ENCODE measurements at regions not wholly inside any gene's neighbourhood (a gene's known extent, or its start where the extent isn't known, plus 50 kb on each side); places are given as distances from the start of the nearest gene placed in this dataset.

DNA sequence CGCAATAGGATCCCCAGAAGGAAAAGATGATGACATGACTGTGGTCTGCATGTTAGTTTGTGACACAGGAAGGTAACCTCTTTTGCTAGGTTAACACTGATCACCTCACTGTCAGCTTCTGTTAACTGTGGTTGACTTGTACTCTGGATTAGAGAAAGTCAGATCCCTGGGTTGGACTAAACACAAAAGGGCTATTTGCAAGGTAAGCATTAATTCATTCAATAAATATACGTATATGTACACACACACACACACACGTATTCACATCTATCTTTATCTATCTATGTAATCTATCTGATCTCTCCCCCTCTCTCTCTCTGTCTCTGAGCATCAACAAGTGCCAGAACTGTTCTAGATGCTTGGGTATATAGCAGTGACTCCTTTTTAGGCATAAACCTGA, 136.1 kb upstream of the SNX19 start:
- DNase-seq (ENCODE audit: low spot score), result no peak

DNA sequence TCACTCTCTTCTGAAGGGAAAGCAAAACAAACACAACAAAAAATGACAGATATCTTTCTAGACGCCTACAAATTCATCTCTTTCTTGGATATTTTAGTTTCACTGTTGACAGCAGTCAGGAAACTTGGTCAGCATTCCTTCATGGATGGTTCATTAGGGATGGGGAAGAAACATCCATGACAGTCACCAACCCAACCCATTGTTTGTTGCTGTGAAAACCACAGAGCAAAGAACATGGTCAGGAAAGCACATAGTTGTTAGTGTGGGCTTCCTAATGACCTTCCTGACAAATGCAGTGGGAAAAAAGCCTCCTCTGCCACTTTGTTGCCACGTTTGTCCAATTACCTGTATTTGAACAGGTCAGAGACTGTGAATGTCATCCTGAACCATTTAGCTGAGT, 139.8 kb upstream of the SNX19 start:
- no peak for DNase-seq (ENCODE audit: low spot score)

DNA sequence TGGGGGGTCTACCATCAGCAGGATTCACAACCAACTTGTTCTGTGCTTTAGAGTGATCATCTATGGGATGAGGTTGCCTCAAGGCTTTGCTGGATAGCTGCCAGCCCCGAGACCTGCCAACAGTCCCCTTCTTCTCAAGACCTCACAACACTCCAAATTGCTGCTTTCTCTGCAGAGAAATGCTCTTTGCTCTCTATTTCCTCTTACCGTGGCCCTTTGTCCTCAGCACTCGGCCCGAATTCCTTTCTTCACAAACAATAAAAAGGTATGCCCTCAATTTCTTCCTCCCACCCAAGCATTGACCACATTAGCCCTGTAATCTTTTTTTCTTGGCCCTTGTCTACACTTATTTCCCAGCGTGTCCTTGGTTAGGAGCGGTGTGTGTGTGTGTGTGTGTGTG, 147.4 kb upstream of the SNX19 start:
- no peak for DNase-seq (ENCODE audit: low spot score)

DNA sequence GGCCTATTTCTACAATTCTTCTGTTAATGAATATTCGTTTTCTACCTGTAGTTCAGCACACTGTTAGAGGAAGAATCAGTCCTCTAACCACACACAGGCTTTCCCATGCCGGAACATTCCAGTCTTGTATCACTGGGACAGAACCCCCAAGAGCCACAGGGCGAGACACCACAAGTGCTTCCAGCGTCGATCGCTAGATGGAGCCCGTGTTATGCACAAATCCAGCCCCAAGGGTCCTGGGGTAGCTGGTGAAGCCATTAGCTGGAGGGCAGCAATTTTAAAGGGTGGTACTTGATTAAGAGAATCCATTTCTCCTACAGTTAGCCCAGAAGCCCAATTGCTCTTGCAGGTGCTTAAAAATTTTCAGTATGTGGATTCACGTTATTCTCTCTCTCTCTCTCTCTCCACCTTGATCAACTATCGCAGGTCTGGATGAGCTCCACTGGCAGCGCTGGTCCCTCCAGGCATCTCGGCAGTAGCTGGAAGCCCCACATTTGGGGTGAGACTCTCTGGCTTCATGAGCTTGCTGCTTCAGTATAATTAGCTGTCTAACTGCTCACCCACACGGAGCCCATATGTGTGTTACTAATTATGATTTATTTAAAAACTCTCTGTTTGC, 148.2 kb upstream of the SNX19 start:
- DNase-seq (ENCODE audit: low spot score), result peak; percentile 73

DNA sequence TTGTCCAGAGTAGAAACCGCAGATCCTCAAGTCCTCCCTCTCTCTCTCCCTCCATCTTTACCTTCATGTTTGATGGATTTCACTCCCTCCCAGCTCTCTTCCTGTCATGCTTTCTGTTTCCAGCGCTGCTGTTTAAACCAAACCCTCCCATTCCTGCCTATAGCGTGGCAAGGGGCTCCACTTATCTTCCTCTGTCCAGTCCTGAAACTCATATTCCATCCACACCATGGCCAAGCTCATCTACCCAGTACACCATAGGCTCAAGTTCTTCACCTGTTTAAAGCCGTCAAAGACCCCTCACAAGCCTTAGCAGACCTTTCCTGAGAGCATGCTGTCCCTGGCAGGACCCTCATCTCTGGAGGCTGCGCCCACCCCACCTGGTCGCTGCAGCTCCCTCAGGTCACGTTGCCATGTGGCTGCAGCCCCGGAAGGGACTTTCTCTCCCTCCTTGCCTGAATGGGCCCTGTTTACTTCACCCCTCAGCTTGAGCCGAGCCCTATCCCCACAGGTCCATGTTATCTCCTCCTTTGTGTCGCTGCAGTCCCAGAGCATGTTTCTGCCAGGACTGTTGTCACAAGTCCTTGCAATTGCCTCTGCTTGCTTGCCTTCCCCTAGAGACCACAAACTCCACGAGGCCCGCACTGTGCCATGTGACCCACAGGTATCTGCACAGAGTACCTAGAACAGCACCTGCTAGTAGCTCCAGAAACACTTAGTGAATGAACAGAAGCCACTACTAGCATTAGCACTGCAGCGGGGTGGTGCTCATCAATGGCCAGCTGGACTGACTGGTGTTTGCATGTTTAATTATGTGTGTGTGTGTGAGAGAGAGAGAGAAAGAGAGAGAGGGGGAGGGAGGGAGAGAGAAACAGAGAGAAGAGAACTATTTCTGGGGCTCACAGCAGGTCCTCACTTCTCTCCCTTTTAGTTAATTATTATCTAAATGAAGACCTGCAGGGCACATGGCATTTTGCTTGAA, 149.4 kb upstream of the SNX19 start:
- no peak for DNase-seq (ENCODE audit: low spot score)

DNA sequence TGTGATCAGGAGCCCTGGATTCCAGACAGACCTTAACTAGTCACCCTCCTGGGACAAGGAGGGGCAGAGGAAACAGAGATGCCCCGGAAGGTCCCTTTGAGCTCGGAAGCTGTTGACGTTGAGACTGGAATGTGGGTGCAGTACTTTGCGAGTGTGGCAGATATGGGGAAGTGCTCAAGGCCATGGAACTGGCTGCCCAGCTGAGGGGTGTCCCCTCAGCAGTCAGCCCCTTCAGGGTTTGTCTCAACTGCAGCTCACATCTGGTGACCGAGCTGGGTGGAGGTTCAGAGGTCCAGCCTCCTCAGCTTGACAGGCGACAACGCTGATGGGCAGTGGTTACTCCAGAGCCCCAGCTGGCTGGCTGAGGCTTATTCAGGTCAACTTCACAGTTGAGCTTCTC, 150.3 kb upstream of the SNX19 start:
- DNase-seq (ENCODE audit: low spot score), result no peak

DNA sequence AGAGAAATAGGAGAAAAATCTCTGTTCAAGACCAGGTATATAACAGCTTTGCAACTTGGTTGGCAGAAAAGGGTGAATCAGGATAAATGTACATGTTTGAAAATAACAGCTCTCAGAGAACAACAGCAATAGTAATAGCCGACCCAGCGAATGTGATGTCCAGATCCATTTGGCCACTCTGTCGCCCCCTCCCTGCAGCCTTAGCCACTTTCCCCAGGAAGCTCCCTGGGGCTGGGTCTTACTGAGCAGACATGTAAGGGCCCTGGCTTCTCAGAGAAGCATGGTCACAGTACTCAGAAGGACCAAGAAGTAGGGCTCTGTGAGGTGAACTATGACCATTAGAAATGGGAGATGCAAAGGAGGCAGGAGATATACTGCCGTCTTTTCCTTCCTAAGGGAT, 154.1 kb upstream of the SNX19 start:
- no peak for DNase-seq (ENCODE audit: low spot score)

DNA sequence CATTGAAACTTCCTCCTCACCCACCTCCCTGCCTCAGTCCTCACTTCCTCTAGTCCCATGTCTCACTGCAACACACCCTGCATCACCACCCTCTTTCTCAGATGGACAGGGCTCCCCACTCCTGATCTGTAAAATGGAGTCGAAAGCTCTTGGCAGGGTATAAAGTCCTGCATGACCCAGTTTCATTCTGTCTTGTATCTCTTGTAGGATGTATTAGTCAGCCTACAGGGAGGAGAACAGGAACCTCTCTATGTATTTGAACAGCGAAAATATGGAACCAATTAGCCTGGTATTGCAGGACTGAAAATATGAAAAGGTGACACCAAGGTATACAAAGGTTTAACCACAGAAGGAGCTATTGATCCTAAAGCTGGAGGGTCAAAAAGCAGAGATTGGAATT, 156.9 kb upstream of the SNX19 start:
- DNase-seq (ENCODE audit: low spot score), result no peak

DNA sequence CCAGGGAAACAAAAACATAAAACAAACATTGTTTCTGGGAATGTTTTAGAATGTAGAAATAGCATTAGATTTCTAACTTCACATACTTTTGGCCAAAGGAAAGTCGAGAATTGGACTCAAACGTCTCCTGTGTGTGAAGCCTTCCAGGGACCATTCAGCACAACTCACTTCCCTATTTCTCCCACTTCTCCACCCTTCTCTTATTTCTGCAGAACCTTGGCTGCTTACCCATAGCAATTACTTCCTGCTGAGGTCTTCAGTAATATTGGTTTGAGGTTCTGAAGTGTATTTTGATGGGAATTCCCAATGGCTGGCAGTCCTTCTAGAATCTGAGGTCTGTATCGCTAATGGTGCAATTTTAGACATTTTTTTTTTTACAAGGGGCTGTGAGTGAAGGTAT, 158.3 kb upstream of the SNX19 start:
- no peak for DNase-seq (ENCODE audit: low spot score)

DNA sequence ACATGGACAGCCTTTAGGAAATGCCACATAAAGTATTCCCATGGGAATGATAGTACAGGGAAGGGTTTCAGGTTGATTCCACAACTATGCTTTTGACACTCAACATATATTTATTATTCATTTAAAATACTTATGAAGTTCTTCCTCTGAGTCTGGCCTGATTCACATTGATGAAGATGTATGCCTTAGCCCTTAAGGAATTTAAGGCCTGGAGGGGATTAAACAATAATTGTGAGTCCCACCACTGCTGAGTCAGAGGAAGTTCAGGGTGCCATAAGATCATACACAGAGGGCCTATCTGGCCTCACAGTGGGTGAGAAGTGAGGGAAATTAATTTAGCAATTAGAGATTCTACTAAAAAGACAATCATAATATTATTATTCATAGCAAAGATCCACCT, 161.1 kb upstream of the SNX19 start:
- DNase-seq (ENCODE audit: low spot score), result no peak

DNA sequence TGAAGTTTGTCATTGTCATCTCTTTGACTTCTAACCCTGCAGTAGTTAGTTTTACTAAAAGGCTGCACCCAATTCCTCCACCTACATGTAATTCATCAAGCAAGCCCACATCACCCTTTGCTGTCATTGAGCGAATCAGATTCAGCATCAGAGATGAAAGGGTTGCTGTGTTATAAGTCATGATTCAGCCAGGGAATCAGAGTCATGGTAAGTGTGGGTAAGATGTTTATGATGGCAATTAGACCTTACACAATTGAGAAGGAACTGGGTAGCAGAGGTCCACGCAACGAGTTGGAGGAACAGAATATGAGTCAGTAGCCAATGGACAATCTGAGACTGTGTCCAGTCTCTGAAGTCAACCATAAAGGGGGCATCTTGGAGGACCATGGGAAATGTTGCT, 162.8 kb upstream of the SNX19 start:
- no peak for DNase-seq (ENCODE audit: low spot score)

DNA sequence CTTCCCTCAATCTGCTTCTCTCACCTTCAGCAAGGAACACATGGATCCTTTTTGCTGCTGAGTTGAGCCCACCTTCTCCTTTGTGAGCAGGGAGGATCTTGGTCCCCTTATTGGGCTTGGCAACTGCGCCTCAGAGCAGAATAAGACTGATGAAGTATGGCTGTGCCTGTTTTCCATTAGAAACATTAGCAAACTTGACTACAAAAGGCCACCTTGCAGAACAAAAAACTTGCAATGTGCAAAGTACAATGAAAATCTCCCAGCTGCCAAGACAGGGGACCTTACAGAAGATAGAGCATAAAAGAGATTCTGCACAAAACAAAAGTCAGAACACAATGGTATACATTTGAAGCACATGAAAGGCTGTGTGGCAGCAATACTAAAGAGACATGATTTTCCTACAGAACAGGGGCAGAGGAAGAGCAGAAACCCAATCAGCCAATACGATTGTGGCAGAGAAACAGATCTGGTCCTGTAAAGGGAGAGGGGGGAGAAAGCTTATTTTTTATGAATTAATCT, 173.5 kb upstream of the SNX19 start:
- no peak for DNase-seq (ENCODE audit: low spot score)

DNA sequence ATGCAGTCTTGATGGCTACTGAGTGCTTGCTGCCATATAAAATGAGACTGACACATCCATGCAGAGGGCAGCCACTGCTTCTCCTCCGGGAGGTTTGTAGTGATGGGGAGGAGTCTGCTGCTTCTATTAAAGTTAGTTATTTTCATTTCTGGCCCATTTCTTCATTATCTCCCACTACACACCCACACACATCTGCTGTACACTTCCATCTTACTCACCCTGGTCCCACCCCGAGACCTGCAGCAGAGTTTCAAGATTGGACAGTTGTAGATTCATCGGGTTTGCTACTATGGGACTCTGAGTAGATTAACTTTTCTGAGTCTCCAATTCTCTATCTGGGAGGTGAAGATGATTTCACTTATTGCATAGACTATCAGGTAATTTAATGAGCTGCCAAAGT, 176.2 kb upstream of the SNX19 start:
- no peak for DNase-seq (ENCODE audit: low spot score)

DNA sequence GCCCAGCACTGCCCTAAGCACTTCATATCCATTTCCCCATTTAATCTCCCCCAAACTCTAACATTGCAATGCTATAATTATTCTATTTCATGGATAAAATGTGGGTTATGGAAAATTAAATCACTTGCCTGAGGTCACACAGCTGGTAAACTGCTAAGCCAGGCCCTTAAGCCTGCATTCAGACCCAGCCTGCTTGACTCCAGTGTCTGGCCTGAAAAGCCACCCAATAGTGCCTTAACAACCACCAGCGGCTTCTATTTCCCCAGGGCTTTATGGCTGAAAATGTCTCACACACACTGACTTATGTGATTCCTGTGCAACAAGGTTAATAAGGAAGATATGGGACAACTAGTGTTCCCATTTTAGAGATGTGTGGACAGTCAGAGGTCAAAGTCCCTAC, 178.5 kb upstream of the SNX19 start:
- no peak for DNase-seq (ENCODE audit: low spot score)

DNA sequence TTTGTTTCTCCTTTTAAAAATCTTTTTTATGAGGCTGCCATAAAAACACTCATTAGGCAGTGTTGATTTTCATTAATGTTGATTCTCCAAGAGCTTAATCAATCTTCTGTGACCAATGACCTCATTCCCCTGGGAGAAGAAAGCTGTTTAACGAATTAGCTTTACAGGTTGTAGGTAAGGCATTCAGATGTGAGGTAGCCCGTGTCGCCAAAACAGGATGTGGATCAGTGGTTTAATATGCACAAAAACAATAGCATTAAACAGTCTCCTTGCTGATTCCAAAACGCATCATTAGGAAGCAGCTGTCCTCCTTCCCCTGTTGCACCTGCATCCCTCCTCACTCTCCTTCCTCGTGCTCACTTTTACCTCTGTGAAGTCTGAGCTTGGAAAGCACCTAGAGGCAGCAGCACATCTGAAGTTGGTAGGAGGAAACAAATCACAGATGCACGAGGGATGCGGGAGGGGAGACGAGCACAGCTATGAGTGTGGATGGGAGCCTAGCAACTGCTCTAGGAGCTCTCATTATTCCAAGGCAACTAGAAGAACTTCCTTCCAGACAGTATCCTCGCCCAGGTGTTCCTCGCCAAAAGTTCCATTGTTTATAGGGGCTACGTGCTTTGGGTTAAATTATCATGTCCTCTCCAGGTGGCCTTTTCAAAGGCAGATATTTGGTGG, 179.4 kb upstream of the SNX19 start:
- no peak for DNase-seq (ENCODE audit: low spot score)

DNA sequence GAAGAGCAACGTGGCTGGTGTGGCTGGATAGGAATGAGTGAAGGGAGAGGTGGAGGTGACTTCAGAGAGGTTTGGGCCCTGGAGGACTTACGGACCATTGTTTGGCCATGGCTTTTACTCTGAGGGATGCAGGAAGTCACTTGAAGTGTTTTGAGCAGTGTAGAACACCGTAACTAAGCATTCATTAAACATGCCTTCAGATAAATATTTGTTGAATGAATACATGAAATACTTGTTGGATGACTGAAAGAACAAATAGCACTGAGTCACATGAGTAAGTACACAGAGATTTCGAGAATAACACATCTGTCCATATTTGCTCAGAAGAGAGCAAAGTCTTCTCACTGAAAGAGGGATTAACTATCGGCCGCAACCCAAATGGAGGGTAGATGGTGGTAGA, 182.7 kb upstream of the SNX19 start:
- DNase-seq (ENCODE audit: low spot score), result no peak

DNA sequence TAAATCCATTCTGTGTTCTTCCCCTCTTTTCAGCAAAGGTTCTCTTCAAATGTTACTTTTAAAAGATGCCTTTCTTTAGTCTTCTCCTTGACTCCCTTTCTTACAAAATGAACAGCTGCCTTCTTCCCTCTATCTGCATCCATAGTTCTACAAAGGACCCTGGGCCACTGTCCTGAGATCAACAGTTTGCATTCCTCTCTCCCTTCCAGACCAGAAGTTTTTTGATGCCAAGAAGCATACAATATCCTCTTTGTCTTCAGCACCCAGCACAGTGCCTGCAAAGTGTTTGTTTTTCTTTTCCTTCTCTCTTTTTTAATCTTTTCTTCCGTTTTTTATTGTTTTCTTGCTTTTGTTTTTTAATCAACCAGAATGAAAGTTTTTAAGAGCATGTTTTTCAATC, 183.5 kb upstream of the SNX19 start:
- DNase-seq (ENCODE audit: low spot score), result no peak

DNA sequence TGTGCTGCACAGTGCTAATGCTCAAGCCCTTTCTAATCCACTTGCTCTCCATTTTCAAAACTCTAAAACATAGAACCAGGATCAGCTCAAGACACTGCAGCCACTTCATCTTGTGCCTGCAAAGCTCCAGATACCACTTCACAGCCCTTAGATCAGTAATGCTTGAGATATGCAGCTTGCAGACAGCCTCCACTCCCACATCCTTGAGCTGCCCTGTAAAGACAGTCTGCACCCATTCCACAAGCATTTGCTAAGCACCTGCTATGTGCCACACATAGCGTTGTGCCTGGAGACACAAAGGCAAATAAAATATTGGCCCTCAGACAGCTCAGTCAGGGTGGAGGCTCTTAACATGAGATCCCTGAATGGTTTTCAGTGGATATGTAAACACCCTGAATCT, 192.5 kb upstream of the SNX19 start:
- no peak for DNase-seq (ENCODE audit: low spot score)

DNA sequence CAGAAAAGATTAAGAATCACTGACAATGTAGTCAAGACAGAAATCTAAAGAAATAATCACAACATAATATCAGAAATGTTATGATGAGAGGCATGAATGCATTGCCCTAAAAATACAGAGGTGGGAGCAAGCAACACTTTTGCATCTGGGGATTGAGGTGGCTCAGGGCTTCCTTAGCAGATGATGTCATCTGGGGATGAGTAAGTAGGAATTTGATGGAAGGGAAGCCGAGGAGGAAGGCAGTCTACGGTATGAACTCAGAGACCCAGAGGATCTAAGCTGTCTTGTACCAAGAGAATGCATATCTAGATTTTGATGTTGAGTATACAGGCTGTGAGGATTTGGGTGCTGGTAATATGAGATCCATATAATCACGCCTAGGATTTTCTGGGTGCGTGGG, 193.0 kb upstream of the SNX19 start:
- no peak for DNase-seq (ENCODE audit: low spot score)

DNA sequence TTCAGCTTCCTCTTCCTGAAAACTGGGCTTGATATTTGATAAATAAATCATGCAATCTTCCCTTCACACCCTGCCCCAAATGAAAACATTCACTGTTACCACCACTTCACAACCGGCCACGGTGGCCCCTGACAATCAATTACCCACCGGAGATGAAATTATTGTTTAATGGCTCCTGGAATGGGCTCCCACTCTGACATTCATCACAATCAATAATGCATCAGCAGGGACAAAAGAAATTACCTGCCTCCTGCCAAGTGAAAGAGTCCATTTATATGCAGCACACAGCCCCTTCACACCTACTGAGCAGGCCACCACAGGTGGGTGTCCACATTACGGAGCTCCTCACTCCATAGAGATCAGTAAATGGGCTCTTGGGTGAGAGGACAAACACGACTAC, 193.5 kb upstream of the SNX19 start:
- no peak for DNase-seq (ENCODE audit: low spot score)

DNA sequence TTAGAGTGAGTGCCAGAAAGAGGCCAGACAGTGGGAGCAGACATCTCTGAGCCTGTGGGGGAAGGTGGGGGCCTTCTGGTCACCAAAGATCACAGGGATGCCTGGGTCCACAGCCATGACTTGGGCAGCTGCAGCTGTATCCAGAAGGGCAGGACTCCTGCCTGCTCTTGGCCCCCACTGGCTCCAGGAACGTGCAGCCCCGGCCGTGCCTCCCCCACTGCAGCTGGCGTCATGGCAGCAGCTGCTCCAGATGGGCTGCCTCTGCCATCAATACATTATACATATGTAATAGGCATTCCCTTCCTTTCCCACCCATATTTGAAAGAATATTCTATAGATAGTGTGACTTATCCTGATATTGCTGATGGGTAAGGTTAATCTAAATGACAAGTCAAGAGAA, 195.5 kb upstream of the SNX19 start:
- DNase-seq (ENCODE audit: low spot score), result no peak

DNA sequence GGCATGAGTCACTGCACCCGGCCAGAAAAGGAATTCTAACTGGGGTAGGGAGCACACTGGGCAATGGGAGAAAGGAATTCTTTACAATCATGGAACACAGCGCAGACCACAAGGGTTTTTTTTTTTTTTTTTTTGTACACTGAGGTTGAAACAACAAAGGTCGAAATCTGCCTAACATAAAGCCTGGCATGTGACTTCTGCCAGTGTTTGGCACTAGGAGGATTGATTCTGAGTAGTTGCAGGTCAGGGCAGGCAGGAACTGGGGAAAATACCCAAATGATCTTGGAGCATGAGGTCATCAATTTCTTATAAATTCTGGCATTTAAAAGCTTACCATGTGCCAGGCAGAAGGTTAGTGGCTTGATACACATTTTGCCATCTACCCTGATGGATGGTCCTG, 202.0 kb upstream of the SNX19 start:
- DNase-seq (ENCODE audit: low spot score), result no peak
